Mucosa of rectum (tissue), 2 donors: ENCODE measurements at regions not wholly inside any gene's neighbourhood (a gene's known extent, or its start where the extent isn't known, plus 50 kb on each side); places are given as distances from the start of the nearest gene placed in this dataset.
"Not testable (repeated sequence)": the region's sequence is repeated elsewhere in the genome, so short reads cannot be mapped to it uniquely, and the experiment has no call there.

Experiments used
- H3K27ac ChIP-seq, 2 donors: one replicate each; pipeline ENCODE4 v1.7.0; 2013; ENCODE audit warnings: inconsistent platforms in 2 of 2, low read depth in 2 of 2, low read length in 2 of 2
- H3K27me3 ChIP-seq, 2 donors: one replicate each; pipeline ENCODE4 v1.7.0; 2013; ENCODE audit warnings: low read length in 2 of 2; ENCODE audit not compliant: control insufficient read depth in 2 of 2, insufficient read depth in 2 of 2
- H3K36me3 ChIP-seq, 2 donors: one replicate each; pipeline ENCODE4 v1.7.0; 2013; ENCODE audit warnings: low read length in 2 of 2; ENCODE audit not compliant: control insufficient read depth in 2 of 2, insufficient read depth in 2 of 2
- H3K4me1 ChIP-seq, 2 donors: one replicate each; pipeline ENCODE4 v1.7.0; 2013; ENCODE audit warnings: low read length in 2 of 2, mild to moderate bottlenecking in 1 of 2; ENCODE audit not compliant: control insufficient read depth in 2 of 2, insufficient read depth in 2 of 2
- H3K4me3 ChIP-seq, 2 donors: one replicate each; pipeline ENCODE4 v1.7.0; 2013; ENCODE audit warnings: low read length in 2 of 2
- H3K9ac ChIP-seq, 2 donors: one replicate each; pipeline ENCODE4 v1.7.0; 2013; ENCODE audit warnings: low read length in 2 of 2, low read depth in 1 of 2, mild to moderate bottlenecking in 1 of 2
- H3K9me3 ChIP-seq, 2 donors: one replicate each; pipeline ENCODE4 v1.7.0; 2013; ENCODE audit warnings: low read length in 2 of 2; ENCODE audit not compliant: control insufficient read depth in 2 of 2
- donor health status: healthy.
- donor health status: Normal muscosa, but diverticular disease.

GRCh38 chr2:36172824-36173223, 182.8 kb upstream of the CRIM1 start:
- no peaks in the 10 kb centered on the region for H3K36me3 ChIP-seq
- no peaks in the 10 kb centered on the region for H3K4me1 ChIP-seq
- no peak overlapping the region for H3K9ac ChIP-seq
- H3K27ac ChIP-seq: no peak overlapping the region
- H3K4me3 ChIP-seq: no peak overlapping the region
- H3K9me3 ChIP-seq: no peaks in the 10 kb centered on the region
- no peaks in the 10 kb centered on the region for H3K27me3 ChIP-seq

- Histone ChIP-seq H3K9ac (no peak overlapping the region), H3K4me3 (no peak overlapping the region), H3K27ac (no peak overlapping the region), H3K9me3 (no peaks in the 10 kb centered on the region), H3K4me1 (no peaks in the 10 kb centered on the region), H3K27me3 (no peaks in the 10 kb centered on the region), H3K36me3 (no peaks in the 10 kb centered on the region)
Measured at GRCh38 chr2:36170805-36171204, 184.8 kb upstream of the CRIM1 start.

GRCh38 chr2:36169843-36170242, 185.7 kb upstream of the CRIM1 start:
- Histone ChIP-seq H3K36me3 (no peaks in the 10 kb centered on the region), H3K4me1 (no peaks in the 10 kb centered on the region), H3K27ac (no peak overlapping the region), H3K9me3 (no peaks in the 10 kb centered on the region), H3K4me3 (no peak overlapping the region), H3K27me3 (no peaks in the 10 kb centered on the region), H3K9ac (no peak overlapping the region)

- no peaks in the 10 kb centered on the region for H3K36me3 ChIP-seq
- H3K4me3 ChIP-seq: no peak overlapping the region
- no peak overlapping the region for H3K9ac ChIP-seq
- H3K9me3 ChIP-seq: no peaks in the 10 kb centered on the region
- no peaks in the 10 kb centered on the region for H3K27me3 ChIP-seq
- H3K4me1 ChIP-seq: no peaks in the 10 kb centered on the region
- H3K27ac ChIP-seq: no peak overlapping the region
Measured at GRCh38 chr2:36168115-36168514, 187.5 kb upstream of the CRIM1 start.

- Histone ChIP-seq H3K27me3 (no peaks in the 10 kb centered on the region), H3K36me3 (no peaks in the 10 kb centered on the region), H3K4me1 (no peaks in the 10 kb centered on the region), H3K9ac (no peak overlapping the region), H3K27ac (no peak overlapping the region), H3K9me3 (no peaks in the 10 kb centered on the region), H3K4me3 (no peak overlapping the region)
Measured at GRCh38 chr2:36165132-36165531, 190.4 kb upstream of the CRIM1 start.

GRCh38 chr2:36163520-36164254, 191.9 kb upstream of the CRIM1 start:
- Histone ChIP-seq H3K9ac (no peak overlapping the region), H3K4me3 (no peak overlapping the region), H3K9me3 (no peaks in the 10 kb centered on the region), H3K4me1 (no peaks in the 10 kb centered on the region), H3K27me3 (no peaks in the 10 kb centered on the region), H3K27ac (no peak overlapping the region), H3K36me3 (no peaks in the 10 kb centered on the region)

- H3K27me3 ChIP-seq, H3K4me1 ChIP-seq, H3K9me3 ChIP-seq, H3K9ac ChIP-seq, H3K27ac ChIP-seq, H3K4me3 ChIP-seq, H3K36me3 ChIP-seq: not testable (repeated sequence)
Measured at GRCh38 chr2:36157093-36157492, 198.5 kb upstream of the CRIM1 start.

- no peak overlapping the region for H3K9ac ChIP-seq
- no peaks in the 10 kb centered on the region for H3K4me1 ChIP-seq
- no peaks in the 10 kb centered on the region for H3K27me3 ChIP-seq
- H3K4me3 ChIP-seq: peak overlapping the region in 1 of 2 donors; percentile 15
- no peak overlapping the region for H3K27ac ChIP-seq
- no peaks in the 10 kb centered on the region for H3K36me3 ChIP-seq
- no peaks in the 10 kb centered on the region for H3K9me3 ChIP-seq
Measured at GRCh38 chr2:36147670-36148390, 207.7 kb upstream of the CRIM1 start.

GRCh38 chr2:36146765-36147164, 208.8 kb upstream of the CRIM1 start:
- Histone ChIP-seq H3K36me3 (no peaks in the 10 kb centered on the region), H3K27ac (no peak overlapping the region), H3K27me3 (no peaks in the 10 kb centered on the region), H3K9me3 (no peaks in the 10 kb centered on the region), H3K9ac (no peak overlapping the region), H3K4me1 (no peaks in the 10 kb centered on the region), H3K4me3 (no peak overlapping the region)

- Histone ChIP-seq H3K4me3 (no peak overlapping the region), H3K27me3 (no peaks in the 10 kb centered on the region), H3K27ac (no peak overlapping the region), H3K9me3 (no peaks in the 10 kb centered on the region), H3K9ac (no peak overlapping the region), H3K4me1 (no peaks in the 10 kb centered on the region), H3K36me3 (no peaks in the 10 kb centered on the region)
Measured at GRCh38 chr2:36140391-36140790, 215.2 kb upstream of the CRIM1 start.
